Heart left ventricle (tissue), 13 donors: ENCODE measurements at regions not wholly inside any gene's neighbourhood (a gene's known extent, or its start where the extent isn't known, plus 50 kb on each side); places are given as distances from the start of the nearest gene placed in this dataset.

Experiments used
- CTCF ChIP-seq, 12 donors: fragments of 200-600 bp; sonication (generic) in 4 of 12; IDR thresholded peaks; one replicate each; pipeline versions ENCODE4 v1.5.0 to v1.8.0; 2018 to 2022; ENCODE audit warnings: antibody characterized with exemption in 12 of 12, mild to moderate bottlenecking in 5 of 12
- POLR2A ChIP-seq, 2 donors: fragments of 450-650 bp; IDR thresholded peaks; one replicate each; pipeline ENCODE4 v1.6.1; 2017; ENCODE audit warnings: antibody characterized with exemption in 2 of 2, mild to moderate bottlenecking in 2 of 2, moderate library complexity in 2 of 2
- donor health status: ischemic (EF 13 %, LVEDD 7.1; RV severe dilation, severe dysfunction).
- donor health status: DM: no; HTN: yes; CAD: no.
- donor health status: DM: no; HTN: no; CAD: no.
- donor health status: ischemic (EF 25% LVEDD 6.9; RV normal size, moderate dysfunction).
- donor health status: ischemic (EF 25% LVEDD 5.7; RV mildly dilated, moderate dysfunction).
- donor health status: ischemic (EF 35%, LVEDD 5.7; RV mildly dilated, moderate dysfunction).
- donor health status: nonischemic (EF 11% LVEDD 7.7; RV severe dilation, severe dysfunction).
- donor health status: DM: yes; HTN: yes; CAD: no.
- donor health status: PGD.
- donor health status: ischemic (EF 29% LVEDD 5.4; RV normal size, mild dysfunction).
- donor health status: nonischemic (EF 23%, LVEDD 6.1; RV moderate dilation, normal function).

DNA sequence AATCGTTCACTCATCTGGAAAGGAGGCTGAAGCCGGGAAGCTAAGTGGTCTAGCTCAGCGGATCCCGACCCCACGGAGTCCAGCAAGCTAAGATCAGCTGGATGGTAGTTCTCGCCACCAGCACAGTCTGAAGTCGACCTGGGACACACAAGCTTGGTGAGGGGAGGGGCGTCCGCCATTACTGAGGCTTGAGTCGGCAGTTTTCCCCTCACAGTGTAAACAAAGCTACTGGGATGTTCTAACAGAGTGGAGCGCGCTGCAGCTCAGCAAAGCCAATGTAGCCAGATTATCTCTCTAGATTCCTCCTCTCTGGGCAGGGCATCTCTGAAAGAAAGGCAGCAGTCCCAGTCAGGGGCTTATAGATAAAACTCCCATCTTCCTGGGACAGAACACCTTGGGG, 555.4 kb downstream of the BCOR start:
- TF ChIP-seq CTCF (IDR thresholded peaks at IDR 0.05) = no peak
- no peak for TF ChIP-seq POLR2A (IDR thresholded peaks at IDR 0.05)
